ENCODE measurements at regions not wholly inside any gene's neighbourhood (a gene's known extent, or its start where the extent isn't known, plus 50 kb on each side); places are given as distances from the start of the nearest gene placed in this dataset.

GRCh38 chr1:90340606-90341005, 345.7 kb downstream of the ZNF326 start:
- no peaks in the 10 kb centered on the region for H3K36me3 ChIP-seq (ENCODE audit: insufficient read depth)
- H3K27me3 ChIP-seq (ENCODE audit: insufficient read depth): no peaks in the 10 kb centered on the region
- no peaks in the 10 kb centered on the region for H3K9me2 ChIP-seq (ENCODE audit: insufficient read depth)
- H3K27me3 Mint-ChIP-seq (ENCODE audit: insufficient read depth, low read depth, poor library complexity): peaks cover 2% of the 10 kb centered on the region
- H3K4me3 ChIP-seq: no peak overlapping the region
- no peak overlapping the region for H3K27ac ChIP-seq (ENCODE audit: low read depth)
- TF ChIP-seq STAT1 (IDR thresholded peaks at IDR 0.05; ENCODE audit: unreplicated experiment) (no peak), CTCF (conservative IDR thresholded peaks at IDR 0.05; ENCODE audit: low read depth in 2 of 2) (no peak), EZH2phosphoT487 (IDR thresholded peaks at IDR 0.05; ENCODE audit: unreplicated experiment) (no peak), JUNB (IDR thresholded peaks at IDR 0.05; ENCODE audit: unreplicated experiment) (no peak), ETS1 (IDR thresholded peaks at IDR 0.05) (no peak)
- no peaks in the 10 kb centered on the region for H3K36me3 Mint-ChIP-seq (ENCODE audit: low read depth)
- no peaks in the 10 kb centered on the region for H3K9me3 Mint-ChIP-seq
- H3K4me3 Mint-ChIP-seq: no peak overlapping the region
- no peaks in the 10 kb centered on the region for H3K4me1 ChIP-seq (ENCODE audit: insufficient read depth)
- no peaks in the 10 kb centered on the region for H3K4me1 Mint-ChIP-seq
- H3K79me2 ChIP-seq (replicated peaks; ENCODE audit: insufficient read depth): no peaks in the 10 kb centered on the region
- no peak for ATAC-seq
- H4K20me1 ChIP-seq (replicated peaks; ENCODE audit: insufficient read depth): no peaks in the 10 kb centered on the region
- no peak overlapping the region for H3K4me2 ChIP-seq
- 0 out of 2 replicates have a peak overlapping the region, but pooled peaks have one; percentile 47 for H2AFZ ChIP-seq
- H3K27ac Mint-ChIP-seq: no peak overlapping the region
- no peak for DNase-seq (ENCODE audit: low spot score)
- no peaks in the 10 kb centered on the region for H3F3A ChIP-seq (replicated peaks; ENCODE audit: low read depth)

GRCh38 chr1:90339811-90340210, 344.9 kb downstream of the ZNF326 start:
- Histone ChIP-seq H3K9me2 (ENCODE audit: insufficient read depth) (no peaks in the 10 kb centered on the region), H3K79me2 (replicated peaks; ENCODE audit: insufficient read depth) (no peaks in the 10 kb centered on the region), H3K4me1 (ENCODE audit: insufficient read depth) (no peaks in the 10 kb centered on the region), H4K20me1 (replicated peaks; ENCODE audit: insufficient read depth) (no peaks in the 10 kb centered on the region), H3K36me3 (ENCODE audit: insufficient read depth) (no peaks in the 10 kb centered on the region), H3K27me3 (ENCODE audit: insufficient read depth) (no peaks in the 10 kb centered on the region), H3F3A (replicated peaks; ENCODE audit: low read depth) (no peaks in the 10 kb centered on the region), H3K4me3 (no peak overlapping the region), H2AFZ (no peak overlapping the region), H3K4me2 (no peak overlapping the region), H3K27ac (ENCODE audit: low read depth) (no peak overlapping the region)
- no peaks in the 10 kb centered on the region for H3K36me3 Mint-ChIP-seq (ENCODE audit: low read depth)
- peaks cover 2% of the 10 kb centered on the region for H3K27me3 Mint-ChIP-seq (ENCODE audit: insufficient read depth, low read depth, poor library complexity)
- no peaks in the 10 kb centered on the region for H3K4me1 Mint-ChIP-seq
- no peak overlapping the region for H3K27ac Mint-ChIP-seq
- ATAC-seq: no peak
- no peaks in the 10 kb centered on the region for H3K9me3 Mint-ChIP-seq
- no peak for DNase-seq (ENCODE audit: low spot score)
- no peak overlapping the region for H3K4me3 Mint-ChIP-seq
- TF ChIP-seq ZNF462 (CRISPR knock-in tag; IDR thresholded peaks at IDR 0.05) (no peak), CREB1 (CRISPR knock-in tag; IDR thresholded peaks at IDR 0.05; ENCODE audit: low read depth) (no peak), ZNF114 (CRISPR knock-in tag; IDR thresholded peaks at IDR 0.05) (no peak), JUNB (IDR thresholded peaks at IDR 0.05; ENCODE audit: unreplicated experiment) (no peak), EZH2 (IDR thresholded peaks at IDR 0.05; ENCODE audit: low read depth, unreplicated experiment) (no peak), POLR2AphosphoS5 (IDR thresholded peaks at IDR 0.05; ENCODE audit: low read depth) (no peak), EZH2phosphoT487 (IDR thresholded peaks at IDR 0.05; ENCODE audit: unreplicated experiment) (no peak)

Data from GM23338 (cell line).